Prostate gland (tissue), 2 donors: ENCODE measurements at regions not wholly inside any gene's neighbourhood (a gene's known extent, or its start where the extent isn't known, plus 50 kb on each side); places are given as distances from the start of the nearest gene placed in this dataset.

Experiments used
- CTCF ChIP-seq, 4 experiments: fragments of 200-600 bp in 2 of 4; fragments of 450-650 bp in 2 of 4; sonication (generic) in 2 of 4; IDR thresholded peaks; 1 replicate in 3 of 4; 2 replicates in 1 of 4; pipeline ENCODE4 v1.5.1; 2016 to 2019; ENCODE audit warnings: antibody characterized with exemption in 4 of 4, mild to moderate bottlenecking in 2 of 4, moderate library complexity in 2 of 4
- POLR2A ChIP-seq: fragments of 450-650 bp; IDR thresholded peaks from one replicate; pipeline ENCODE4 v1.6.1; 2016; ENCODE audit warnings: antibody characterized with exemption, mild to moderate bottlenecking
- POLR2AphosphoS5 ChIP-seq: sonication (generic); formaldehyde crosslinking; IDR thresholded peaks from one replicate; pipeline ENCODE4 v1.6.1; 2017; ENCODE audit warnings: antibody characterized with exemption

- TF ChIP-seq CTCF (IDR thresholded peaks at IDR 0.05) = no peak
- no peak for TF ChIP-seq POLR2AphosphoS5
- no peak for TF ChIP-seq POLR2A
These were observed 391.8 kb downstream of the FGF9 start for GRCh38 chr13:22062478-22063205.
